ENCODE measurements at regions not wholly inside any gene's neighbourhood (a gene's known extent, or its start where the extent isn't known, plus 50 kb on each side); places are given as distances from the start of the nearest gene placed in this dataset.

DNA sequence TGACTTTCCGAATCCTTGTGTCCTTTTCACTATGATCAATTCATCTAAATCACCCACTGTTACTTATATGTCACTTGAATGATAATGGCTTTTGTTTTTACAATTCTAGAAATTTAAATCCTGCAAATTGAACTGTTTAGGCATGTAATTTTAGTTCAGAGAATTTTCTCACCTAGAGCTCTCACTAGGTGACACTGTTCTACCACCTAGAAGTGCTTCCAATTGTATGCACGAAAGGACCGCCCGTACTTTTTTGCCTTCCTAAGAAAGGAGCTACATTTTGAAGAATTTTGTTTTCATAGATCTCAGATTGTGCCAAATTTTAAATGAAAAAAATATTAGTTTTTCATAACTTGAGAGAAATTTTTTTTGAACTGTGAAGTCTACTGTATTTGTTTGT, 481.6 kb upstream of the FSTL5 start:
- WGBS, 2 experiments (ENCODE audit: extremely low coverage in 1 of 2, insufficient coverage in 1 of 2, insufficient read length in 1 of 2, insufficient replicate concordance in 2 of 2, low coverage in 1 of 2, low lambda C conversion rate in 2 of 2, missing lambda C conversion rate in 1 of 2), result 66% methylated on average over 4 of the region's 4 CpGs; no CpG with 5 or more reads in 1 of the 2 experiments
- no peak for FAIRE-seq
- POLR2A ChIA-PET (ENCODE audit: partially characterized antibody), result no interaction called here

More for the DNA sequence above, 481.6 kb upstream of the FSTL5 start:
- H3K14ac ChIP-seq (ENCODE audit: insufficient read length), result no peak overlapping the region
- H3K23ac ChIP-seq (ENCODE audit: insufficient read length), result no peak overlapping the region
- H4K91ac ChIP-seq (replicated peaks; ENCODE audit: insufficient read length, low read length), result no peak overlapping the region
- H2AFZ ChIP-seq (ENCODE audit: low read length), result no peak overlapping the region
- H2BK5ac ChIP-seq (ENCODE audit: low read depth, low read length), result no peak overlapping the region
- no peak overlapping the region for H3K4ac ChIP-seq (replicated peaks; ENCODE audit: insufficient read length, low read depth, low read length)
- H3K56ac ChIP-seq (replicated peaks; ENCODE audit: insufficient read length, low read depth, low read length), result no peak overlapping the region
- H3K9me3 ChIP-seq (ENCODE audit: insufficient read depth in 2 of 2, low read depth in 1 of 2, low read length in 1 of 2), result no peaks in the 10 kb centered on the region
- no peaks in the 10 kb centered on the region for H3K79me1 ChIP-seq (ENCODE audit: low read depth, low read length)
- H3K23me2 ChIP-seq (ENCODE audit: low read depth, low read length), result no peaks in the 10 kb centered on the region
- H3K27me3 ChIP-seq (replicated peaks in 1 of 4; ENCODE audit: control insufficient read depth in 3 of 4, extremely low read depth in 1 of 4, insufficient read depth in 3 of 4, low read length in 3 of 4), result no peaks in the 10 kb centered on the region
- H3K4me3 ChIP-seq (ENCODE audit: extremely low read depth in 1 of 4, insufficient read depth in 2 of 4, low read depth in 3 of 4, low read length in 4 of 4), result no peak overlapping the region
- H3K4me2 ChIP-seq (ENCODE audit: insufficient read depth in 1 of 2, low read depth in 2 of 2, low read length in 2 of 2), result no peak overlapping the region
- H3K79me2 ChIP-seq (ENCODE audit: control insufficient read depth in 1 of 2, insufficient read depth in 2 of 2, low read length in 2 of 2), result no peaks in the 10 kb centered on the region
- no peak overlapping the region for H2BK12ac ChIP-seq (ENCODE audit: low read depth, low read length)
- H2BK20ac ChIP-seq (ENCODE audit: low read length), result no peak overlapping the region
- DNase-seq (ENCODE audit: low read depth in 1 of 2, low spot score in 2 of 2), result no peak
- no peaks in the 10 kb centered on the region for H3K36me3 ChIP-seq (ENCODE audit: control insufficient read depth in 2 of 4, insufficient read depth in 4 of 4, low read length in 3 of 4)
- no peak overlapping the region for H4K5ac ChIP-seq (ENCODE audit: insufficient read length, low read depth, low read length)
- no peaks in the 10 kb centered on the region for H3K4me1 ChIP-seq (replicated peaks in 1 of 4; ENCODE audit: control insufficient read depth in 3 of 4, insufficient read depth in 4 of 4, low read length in 3 of 4)
- no peak overlapping the region for H3K18ac ChIP-seq (ENCODE audit: extremely low read depth, low read length)
- H2BK15ac ChIP-seq (ENCODE audit: low read length), result no peak overlapping the region
- no peak overlapping the region for H2AK5ac ChIP-seq (ENCODE audit: low read depth, low read length)
- H4K8ac ChIP-seq (ENCODE audit: extremely low read depth, insufficient read depth, low read length), result no peak overlapping the region
- no peak overlapping the region for H3K27ac ChIP-seq (ENCODE audit: low read depth, low read length)
- CTCF ChIA-PET (ENCODE audit: partially characterized antibody), result interaction anchor here (0.6 to 3.0 kb wide), 27 partner anchors 11 to 792 kb away, joined by 3 to 28 read pairs (median 4); no protein-coding TSS in a partner anchor
- TF ChIP-seq RAD21 (IDR thresholded peaks at IDR 0.05 in 1 of 2, conservative IDR thresholded peaks at IDR 0.05 in 1 of 2; ENCODE audit: low read depth in 2 of 2, low read length in 2 of 2) (peak; percentile 84), SUZ12 (IDR thresholded peaks at IDR 0.05; ENCODE audit: low read length) (no peak), CHD1 (IDR thresholded peaks at IDR 0.05; ENCODE audit: low read depth, low read length) (no peak)
- TF ChIP-seq, protein P1, sequence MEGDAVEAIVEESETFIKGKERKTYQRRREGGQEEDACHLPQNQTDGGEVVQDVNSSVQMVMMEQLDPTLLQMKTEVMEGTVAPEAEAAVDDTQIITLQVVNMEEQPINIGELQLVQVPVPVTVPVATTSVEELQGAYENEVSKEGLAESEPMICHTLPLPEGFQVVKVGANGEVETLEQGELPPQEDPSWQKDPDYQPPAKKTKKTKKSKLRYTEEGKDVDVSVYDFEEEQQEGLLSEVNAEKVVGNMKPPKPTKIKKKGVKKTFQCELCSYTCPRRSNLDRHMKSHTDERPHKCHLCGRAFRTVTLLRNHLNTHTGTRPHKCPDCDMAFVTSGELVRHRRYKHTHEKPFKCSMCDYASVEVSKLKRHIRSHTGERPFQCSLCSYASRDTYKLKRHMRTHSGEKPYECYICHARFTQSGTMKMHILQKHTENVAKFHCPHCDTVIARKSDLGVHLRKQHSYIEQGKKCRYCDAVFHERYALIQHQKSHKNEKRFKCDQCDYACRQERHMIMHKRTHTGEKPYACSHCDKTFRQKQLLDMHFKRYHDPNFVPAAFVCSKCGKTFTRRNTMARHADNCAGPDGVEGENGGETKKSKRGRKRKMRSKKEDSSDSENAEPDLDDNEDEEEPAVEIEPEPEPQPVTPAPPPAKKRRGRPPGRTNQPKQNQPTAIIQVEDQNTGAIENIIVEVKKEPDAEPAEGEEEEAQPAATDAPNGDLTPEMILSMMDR (IDR thresholded peaks at IDR 0.05; ENCODE audit: control extremely low read depth in 1 of 3, insufficient read depth in 1 of 3, low read depth in 1 of 3, low read length in 3 of 3), result peak in 2 of 3 experiments; percentile 55 to 60; a peak in 3 of 4 replicates
- H3K9ac ChIP-seq (replicated peaks in 1 of 4; ENCODE audit: extremely low read depth in 1 of 4, low read depth in 3 of 4, low read length in 3 of 4), result no peak overlapping the region
- H4K20me1 ChIP-seq (replicated peaks in 1 of 2; ENCODE audit: control insufficient read depth in 1 of 2, insufficient read depth in 2 of 2, low read length in 2 of 2), result no peaks in the 10 kb centered on the region
- H2BK120ac ChIP-seq (replicated peaks; ENCODE audit: low read depth, low read length), result no peak overlapping the region

Measured in H1 (cell line).